A673 (cell line): ENCODE measurements at regions not wholly inside any gene's neighbourhood (a gene's known extent, or its start where the extent isn't known, plus 50 kb on each side); places are given as distances from the start of the nearest gene placed in this dataset.

Experiments used
- CTCF ChIP-seq: fragments of 300-800, 200-600 bp; sonication (generic); conservative IDR thresholded peaks from 2 replicates; pipeline ENCODE4 v1.5.1; 2017; ENCODE audit warnings: low read depth, mild to moderate bottlenecking, antibody characterized with exemption, low read length, moderate library complexity, mixed read lengths
- EZH2 ChIP-seq: fragments of 200-600 bp; sonication (generic); IDR thresholded peaks from 2 replicates; pipeline ENCODE4 v1.6.1; 2017; ENCODE audit warnings: borderline replicate concordance, low read depth, mild to moderate bottlenecking, mixed read lengths, antibody characterized with exemption, low read length; ENCODE audit not compliant: poor library complexity, severe bottlenecking

GRCh38 chr4:45841791-45842190, 282.1 kb downstream of the GABRG1 start:
- TF ChIP-seq CTCF = no peak
- no peak for TF ChIP-seq EZH2
